GM18517 (cell line): ENCODE measurements at regions not wholly inside any gene's neighbourhood (a gene's known extent, or its start where the extent isn't known, plus 50 kb on each side); places are given as distances from the start of the nearest gene placed in this dataset.

Experiments used
- ATAC-seq: cut with Tn5 transposase; IDR thresholded peaks from one replicate; pipeline ENCODE4 v1.9.1; 2021; ENCODE audit warnings: mild to moderate bottlenecking, moderate library complexity; ENCODE audit not compliant: unreplicated experiment

DNA sequence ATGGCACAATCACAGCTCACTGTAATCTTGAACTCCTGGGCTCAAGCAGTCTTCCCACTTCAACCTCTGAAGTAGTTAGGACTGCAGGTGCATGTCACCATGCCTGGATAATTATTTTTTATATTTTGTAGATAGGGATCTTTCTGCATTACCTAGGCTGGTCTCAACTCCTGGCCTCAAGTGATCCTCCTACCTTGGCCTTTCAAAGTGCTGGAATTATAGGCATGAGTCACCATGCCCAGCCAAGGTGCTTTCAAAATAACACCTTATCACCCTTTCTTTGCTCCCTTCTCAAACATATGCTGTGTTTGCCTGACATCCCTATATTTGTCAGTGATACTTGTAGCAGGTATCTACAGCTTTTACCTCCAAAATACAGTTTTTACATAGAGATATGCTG is 242.0 kb upstream of the ARRDC4 start:
- ATAC-seq = no peak

DNA sequence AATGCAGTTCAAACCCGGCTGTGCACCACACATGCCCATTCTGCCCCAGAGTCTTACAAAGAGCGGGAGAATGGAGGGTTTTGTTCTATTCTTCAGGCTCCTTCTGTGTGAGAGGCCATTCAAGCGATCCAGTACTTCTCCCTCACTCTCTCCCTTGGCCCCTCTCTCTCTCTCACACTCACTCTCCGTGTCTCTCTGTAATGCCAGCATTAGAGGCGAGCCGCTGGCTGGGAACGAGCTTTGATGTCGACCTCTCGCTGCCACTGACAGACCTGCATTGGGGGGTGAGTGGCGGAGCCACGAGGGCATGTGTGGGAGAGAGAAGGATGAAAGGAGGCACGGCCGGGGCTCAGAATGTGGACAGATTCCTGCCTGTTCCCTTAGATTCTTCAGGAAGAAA is 231.7 kb upstream of the ARRDC4 start:
- no peak for ATAC-seq

DNA sequence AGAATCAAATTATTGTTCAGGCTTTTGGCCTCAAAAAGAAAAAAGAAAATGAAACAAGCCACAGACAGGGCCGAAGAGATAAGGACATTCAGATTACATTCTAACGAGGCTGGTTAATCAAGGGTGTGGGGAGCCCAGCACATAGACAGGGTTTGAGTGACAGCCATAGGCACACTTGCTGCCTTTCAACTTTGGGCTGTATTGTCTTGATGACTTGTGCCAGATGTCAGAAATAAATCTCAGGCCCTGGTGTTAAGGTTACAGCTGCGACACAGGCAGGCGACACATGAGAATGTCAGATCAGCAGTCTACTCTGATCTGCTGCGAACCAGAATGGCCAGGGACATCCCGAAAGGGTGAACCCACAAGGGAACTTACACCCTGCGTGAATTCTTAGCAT is 231.2 kb upstream of the ARRDC4 start:
- no peak for ATAC-seq

DNA sequence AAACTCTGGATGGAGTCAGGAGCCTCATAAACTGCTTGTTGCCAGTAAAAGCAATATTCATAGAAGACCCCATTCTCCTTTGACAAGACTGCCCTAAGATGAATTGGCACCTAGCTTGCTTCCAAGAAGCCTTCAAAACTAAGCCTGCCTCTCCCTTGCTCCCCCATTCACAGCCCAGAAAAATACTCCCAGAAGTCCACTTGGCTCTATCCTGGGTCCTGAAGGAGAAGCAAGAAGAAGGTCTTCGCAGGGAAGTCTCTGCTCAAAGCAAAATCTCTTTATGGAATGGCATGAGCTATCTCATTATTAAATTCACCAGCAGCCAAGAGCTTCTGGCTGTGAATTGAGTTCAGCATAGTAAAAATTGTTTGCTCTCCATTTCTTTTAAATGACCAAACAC is 230.2 kb upstream of the ARRDC4 start:
- ATAC-seq = no peak

DNA sequence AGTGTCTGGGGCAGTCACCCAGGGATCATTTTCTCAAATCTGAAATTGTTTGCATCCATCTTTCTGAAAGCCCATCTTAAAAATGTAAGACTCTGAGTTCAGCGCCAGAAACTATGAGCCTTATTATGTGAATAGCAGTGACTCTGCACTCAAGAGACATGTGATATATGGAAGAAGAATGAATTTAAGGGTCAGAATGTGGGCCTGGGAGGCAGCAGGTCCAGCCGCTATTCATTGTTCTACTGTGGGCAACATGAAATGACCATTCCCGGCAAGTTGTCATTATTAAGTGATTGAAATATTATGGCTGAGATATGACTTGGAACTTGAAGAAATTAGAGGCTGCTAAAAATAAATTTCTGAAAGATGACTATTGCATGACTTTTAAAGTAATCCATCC is 228.6 kb upstream of the ARRDC4 start:
- no peak for ATAC-seq

DNA sequence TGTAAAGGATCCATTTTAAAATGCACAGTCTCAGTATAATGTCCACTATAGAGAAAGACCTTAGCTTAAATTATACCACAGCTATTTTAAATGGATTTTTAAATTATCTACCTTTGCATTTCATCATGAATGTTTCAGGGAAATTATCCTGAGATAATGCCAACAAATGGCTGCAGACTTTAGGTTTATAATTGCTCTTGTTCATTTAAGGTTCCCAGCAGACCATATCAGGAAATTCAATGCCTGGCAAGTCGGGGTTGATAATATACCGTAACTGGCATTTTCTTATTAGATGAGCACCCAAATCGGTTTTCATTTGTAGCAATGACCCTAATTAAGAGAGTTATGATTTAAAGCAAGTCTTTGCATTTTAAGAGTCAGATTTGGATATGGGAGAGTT is 227.1 kb upstream of the ARRDC4 start:
- ATAC-seq = no peak

DNA sequence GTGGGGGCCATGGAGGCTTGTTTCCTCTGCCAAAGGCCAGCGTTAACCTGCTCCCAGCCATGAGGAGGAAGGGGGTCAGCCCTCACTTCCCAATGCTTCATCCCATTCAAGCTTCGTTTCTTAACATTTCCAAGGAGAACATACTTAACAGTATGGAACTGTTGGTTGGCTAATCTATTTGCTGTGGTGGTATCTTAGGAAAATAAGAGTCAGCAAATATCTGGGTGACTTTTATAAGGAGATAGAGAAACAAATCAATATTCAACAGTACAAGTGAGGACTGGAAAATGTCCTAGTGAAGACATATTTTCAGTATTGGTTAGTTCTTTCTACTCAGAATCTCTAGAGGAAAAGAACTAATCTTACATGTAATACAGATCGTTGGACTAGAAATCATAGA is 223.8 kb upstream of the ARRDC4 start:
- ATAC-seq = no peak

DNA sequence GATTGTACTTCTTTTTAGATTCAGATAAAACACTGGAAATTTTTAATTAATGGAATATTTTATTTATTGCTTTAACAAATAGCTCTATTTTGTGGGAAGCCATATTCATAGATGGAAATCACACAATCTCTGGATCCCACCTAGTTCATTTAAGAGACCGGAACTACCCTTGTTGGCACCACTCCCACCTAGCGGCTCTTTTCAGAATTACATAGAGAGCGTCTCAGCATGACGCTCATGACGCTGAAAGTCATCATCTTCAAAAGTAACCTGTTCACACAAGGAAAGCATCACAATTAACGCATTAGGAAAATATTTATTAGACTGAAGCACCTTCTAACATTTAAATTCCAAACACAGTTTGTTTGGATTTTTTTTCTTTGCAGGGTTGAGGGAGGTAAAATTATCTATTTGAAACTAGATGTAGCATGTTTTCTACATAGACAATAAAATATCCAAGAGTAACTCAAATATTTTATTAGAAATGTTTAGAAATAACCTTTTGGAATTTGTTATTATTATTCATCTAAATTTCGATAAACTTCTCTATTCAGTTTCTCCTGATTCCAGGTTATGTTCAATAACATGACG is 214.9 kb upstream of the ARRDC4 start:
- ATAC-seq = peak; percentile 93

DNA sequence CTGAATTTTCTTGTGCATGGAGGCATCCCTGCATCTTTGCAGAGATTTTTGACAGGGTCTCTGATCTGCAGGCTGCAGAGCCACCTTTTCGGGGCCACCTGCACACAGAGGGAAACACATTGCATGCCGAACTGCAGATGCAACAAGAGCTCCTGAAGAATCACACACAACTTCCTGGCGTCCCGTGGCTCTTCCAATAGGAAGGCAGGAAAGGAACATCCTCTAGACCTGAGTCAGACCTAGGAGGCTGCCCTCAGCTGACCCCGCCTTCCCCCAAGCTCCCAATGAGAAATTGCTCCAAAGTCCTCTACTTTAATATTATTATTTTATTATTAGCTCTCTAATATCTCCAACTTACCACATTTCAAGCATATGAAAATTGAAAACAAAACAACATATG is 213.2 kb upstream of the ARRDC4 start:
- ATAC-seq = no peak

DNA sequence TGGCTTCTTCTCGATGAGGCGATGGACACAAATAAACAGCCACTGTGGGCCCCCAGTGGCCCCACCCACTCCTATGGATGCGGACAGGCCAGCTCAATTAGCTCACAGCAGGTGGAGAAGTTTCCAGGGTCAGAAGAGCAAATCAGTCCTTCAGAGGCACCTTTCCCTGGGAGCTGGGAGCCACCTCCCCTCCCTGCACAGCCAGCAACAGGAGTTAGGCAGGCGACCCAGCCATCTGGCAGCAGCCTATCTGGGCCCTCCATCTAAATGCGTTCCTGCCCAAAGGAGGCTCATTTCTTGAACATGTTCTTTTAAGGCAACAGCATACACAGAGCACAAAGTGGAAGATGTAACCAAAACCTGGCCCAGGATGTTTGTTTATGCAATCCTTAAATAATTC is 211.9 kb upstream of the ARRDC4 start:
- ATAC-seq = no peak

DNA sequence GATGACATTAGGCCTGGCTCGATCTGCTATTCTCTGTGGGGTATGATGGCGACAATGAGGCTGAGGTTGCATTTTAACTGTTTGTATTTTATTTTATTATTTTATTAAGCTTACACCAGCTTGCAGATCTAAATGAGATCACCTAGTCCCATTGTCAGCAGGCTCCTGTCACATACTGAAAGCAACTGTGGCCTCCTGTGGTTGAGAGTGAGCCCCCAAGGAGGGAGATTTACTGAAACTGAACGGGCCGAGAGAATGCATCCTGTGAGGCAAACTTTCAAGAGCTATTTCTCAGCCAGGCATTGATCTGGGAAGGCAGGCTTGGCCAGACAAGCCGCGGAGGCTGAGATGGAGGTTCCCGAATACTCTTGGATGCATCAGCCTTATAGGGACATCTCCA is 210.4 kb upstream of the ARRDC4 start:
- ATAC-seq = no peak

DNA sequence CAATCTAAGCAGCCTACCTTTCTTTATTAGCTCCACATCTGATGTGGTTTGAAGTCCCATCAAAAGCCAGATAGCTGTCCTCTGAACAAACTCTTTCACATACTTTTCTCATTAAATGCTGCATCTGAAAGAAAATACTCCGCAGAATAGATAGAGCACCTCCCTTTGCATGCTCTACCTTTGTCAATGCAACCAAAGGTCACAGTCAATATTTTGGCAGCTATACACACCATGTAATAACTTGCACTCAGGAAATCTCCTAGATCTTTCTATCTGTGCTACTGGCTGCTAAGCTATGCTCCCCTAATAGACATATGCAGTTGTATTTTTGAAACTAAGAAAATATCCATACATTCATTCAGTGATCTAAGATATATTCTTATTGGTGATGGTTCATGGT is 204.8 kb upstream of the ARRDC4 start:
- ATAC-seq = no peak

DNA sequence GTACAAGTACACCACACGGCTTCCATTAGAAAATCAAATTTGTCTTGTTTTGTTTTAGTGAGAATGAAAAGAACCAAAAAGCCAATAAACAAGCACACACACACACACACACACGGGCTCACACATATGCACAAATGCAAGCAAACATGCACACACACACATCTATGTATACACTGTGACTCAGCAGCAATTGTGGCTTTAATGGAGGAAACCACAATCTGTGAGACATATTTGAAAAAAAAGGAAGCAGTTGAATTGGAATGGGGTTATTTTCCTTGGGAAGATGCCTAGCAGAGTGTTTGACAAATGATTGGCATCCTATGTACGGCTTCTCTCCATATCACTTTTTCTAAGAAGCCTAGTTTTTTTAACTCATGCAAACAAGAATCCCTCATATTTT is 201.1 kb upstream of the ARRDC4 start:
- ATAC-seq = no peak

DNA sequence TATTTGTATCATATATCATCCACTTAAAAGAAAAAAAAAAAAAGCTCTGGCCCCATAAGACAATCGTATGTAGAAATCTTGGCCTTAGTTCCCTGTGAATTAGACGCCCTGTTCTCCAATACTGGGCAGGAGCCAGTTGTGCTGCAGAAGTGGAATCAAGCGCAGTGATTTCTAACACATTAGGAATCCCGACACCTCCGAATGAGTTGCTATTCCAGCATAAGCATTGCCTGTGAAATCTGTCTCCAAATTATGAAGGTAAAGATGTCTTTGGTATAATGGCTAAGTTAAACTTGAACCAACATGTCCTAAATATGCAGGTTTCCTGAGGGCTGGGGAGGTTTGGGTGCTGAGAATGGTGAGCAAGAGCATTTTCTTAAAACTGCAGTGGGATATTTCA is 199.4 kb upstream of the ARRDC4 start:
- ATAC-seq = no peak

DNA sequence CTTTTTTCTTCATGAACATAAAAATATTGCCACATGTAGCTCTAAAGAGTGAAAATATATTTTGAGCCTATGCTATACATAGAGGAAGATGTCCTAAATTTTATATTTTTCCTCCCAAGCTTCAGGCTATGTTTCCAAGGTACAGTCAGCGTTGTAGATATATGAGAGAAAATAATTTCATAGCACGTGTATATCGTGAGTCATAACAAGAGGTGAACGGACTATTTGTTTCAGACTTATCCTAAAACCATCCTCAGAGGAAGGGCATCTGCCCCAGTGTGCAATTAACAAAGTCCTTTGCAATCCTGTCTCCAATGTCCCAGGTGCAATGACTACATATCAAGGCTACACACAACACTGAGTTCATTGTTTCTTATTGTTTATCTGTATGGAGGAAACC is 177.3 kb upstream of the ARRDC4 start:
- no peak for ATAC-seq

DNA sequence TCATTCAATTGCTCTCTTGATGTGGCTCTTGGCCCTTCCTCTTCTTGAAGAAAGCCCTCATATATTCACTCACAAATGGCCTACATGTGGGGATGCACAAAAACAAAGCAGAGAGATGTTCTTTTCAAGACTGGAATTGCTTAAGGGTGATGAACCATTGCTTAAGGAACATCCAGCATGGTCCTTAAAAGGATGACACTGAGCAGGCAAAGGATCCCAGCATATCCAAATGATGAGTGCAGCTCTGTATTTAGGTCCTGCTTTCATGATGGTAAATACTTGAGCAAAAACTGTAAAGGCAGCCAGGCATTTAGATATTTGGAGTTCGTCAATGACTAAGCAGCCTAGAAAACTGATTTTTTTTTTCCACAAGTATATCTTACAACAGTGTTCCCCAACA is 173.8 kb upstream of the ARRDC4 start:
- no peak for ATAC-seq

DNA sequence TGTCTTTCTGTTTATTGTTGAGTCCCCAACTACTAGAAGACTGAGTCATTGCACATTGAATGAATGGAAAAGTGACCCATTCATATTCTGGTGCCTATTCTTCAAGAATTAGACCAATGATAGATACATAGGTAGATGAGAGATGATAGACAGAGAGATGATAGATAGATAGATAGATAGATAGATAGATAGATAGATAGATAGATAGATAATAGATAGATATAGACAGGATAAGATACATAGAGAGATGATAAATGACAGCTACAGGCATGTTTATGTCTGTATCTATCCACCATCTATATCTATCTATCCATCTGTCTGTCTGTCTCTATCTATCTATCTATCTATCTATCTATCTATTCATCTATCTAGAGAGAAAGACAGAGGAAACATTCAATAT is 170.3 kb upstream of the ARRDC4 start:
- ATAC-seq = no peak

DNA sequence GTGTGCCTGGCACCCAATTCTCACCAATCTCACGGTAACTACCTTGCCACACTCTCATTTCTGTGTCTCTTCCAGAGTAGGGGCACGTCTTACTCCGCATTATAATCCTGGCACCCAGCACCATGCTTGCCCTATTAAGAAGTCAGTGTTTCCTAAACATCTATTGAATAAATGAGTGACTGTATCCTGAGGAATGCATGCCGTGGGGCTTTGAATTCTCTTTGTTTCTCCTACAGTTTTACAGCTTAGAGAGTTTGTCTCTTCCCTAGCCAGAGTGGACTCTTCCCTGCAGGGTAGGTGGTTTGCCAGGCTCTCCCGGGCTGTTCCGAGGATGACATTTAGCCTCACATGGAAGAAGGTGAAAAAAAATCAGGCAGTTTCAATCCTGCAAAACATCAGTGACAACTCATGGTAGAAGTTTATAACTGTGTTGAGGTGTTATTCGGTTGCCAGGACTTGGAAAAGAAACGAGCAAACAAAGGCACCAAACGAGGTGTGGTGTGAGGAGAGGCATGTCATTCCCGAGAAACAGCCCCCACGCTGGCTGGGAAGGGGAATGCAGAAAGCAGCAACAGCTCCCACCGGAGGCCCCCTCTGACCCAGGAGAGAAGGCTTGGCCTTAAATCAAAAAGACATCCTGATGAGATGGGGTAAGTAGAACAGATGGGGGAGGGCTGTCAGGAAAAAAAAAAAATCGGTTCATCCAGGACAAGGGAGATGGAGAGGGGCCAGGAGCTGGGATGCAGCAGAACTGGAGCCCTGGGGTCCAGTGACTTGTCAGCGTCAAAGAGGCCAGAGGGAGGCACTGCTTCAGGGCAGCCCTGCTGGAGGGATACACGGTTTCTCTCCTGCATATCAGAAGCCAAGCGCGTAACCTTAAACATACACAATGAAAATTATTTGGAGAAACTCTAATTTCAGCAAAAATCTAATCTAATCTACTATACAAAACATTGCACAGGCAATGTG is 168.4 kb upstream of the ARRDC4 start:
- no peak for ATAC-seq

DNA sequence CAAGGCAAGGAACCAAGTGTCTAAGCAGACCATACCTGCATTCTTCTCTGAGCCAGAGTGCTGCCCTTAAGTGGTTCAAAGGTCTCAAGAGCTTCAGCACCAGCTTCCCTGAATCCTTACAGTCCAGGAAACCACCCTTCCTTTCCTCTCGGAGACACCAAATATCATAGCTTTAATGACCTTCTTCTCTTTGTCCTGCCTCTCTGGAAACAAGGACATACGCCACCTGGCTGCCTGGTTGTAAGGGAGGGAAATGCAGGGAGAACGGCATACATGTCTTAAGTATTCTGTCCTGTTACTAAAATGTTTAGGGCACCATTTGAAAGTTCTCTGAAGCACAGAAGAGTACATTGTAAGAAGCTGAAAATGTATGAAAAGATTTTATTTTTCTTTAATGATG is 155.6 kb upstream of the ARRDC4 start:
- ATAC-seq = no peak

DNA sequence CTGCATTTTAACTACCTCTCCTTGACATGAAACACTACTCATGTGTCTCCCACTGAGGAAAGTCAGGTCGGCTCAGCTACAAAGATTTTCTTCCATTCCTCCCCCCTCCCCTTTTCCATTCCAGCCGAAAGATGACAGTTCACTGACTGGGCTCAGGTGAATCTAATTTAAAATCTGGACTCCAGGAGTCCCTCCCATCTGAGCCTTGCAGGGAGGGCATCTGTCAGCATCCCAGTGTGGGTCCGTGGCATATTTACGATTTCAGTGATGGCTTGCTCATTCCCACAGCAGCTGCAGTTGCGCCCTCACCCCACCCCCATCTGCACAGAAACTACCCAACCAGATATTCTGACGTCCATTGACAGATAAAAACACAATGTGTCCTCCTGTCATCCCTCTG is 153.7 kb upstream of the ARRDC4 start:
- no peak for ATAC-seq

DNA sequence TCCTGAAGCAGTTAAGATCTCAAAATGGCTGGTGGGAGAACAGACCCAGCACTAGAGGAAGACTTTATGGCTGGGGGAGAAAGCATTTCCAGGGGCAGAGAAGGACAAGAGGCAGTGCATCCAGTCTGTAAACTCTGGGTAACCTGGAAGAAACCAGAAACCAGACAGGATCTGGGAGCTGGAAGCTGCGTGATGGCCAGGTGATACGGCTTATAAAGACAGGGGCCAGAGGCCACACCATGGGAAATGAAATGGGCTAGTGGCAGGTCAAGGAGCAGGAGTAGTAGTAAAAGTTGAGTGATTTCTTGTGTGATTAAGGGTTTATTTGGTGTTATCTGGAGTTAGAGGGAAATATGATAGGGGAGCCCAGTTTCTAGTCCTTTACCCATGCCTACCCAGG is 144.7 kb upstream of the ARRDC4 start:
- no peak for ATAC-seq

DNA sequence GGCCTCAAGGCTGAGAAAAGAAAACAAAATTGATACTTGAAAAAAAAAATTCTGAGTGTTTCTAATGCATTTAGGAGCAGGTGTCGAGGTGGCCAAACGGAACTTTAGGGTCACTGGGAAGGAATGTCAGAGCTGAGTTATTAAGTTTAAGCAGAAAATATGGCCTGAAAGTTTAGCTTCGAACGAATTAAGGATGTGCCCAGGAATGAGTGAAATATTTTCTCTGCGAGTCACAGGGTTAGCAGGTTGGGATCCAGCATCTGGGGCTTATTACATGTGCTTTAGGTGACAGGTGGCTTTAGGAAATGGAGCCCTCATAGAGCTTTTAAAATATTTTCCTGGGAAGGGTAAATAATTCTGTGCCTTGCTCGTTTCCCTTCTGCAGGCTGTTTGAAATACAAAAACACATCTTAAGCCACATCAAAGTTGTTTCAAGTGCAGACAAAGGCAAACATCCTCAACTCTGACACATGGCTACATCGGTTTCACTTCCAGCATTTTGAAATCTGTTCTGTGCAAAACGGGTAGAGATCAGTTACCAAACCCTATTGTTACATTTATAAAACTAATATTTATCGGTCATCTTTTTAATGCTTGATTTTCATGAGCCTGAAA is 143.1 kb upstream of the ARRDC4 start:
- no peak for ATAC-seq
